Adrenal gland (tissue), 9 donors: ENCODE measurements at regions not wholly inside any gene's neighbourhood (a gene's known extent, or its start where the extent isn't known, plus 50 kb on each side); places are given as distances from the start of the nearest gene placed in this dataset.

ENCODE experiments used
- DNase-seq, 7 donors: peaks; one replicate each; pipeline ENCODE4 v3.0.0-alpha.2; 2019 to 2020
- H3K27ac ChIP-seq, 5 donors: fragments of 200-600 bp; sonication (generic) in 4 of 5; 1 replicate in 3 of 5; 2 replicates in 2 of 5; pipeline versions ENCODE4 v1.5.1 to v1.8.0; 2016 to 2020; ENCODE audit warnings: mild to moderate bottlenecking in 1 of 5
- H3K27me3 ChIP-seq: fragments of 200-600 bp; 2 replicates; pipeline ENCODE4 v1.8.0; 2021
- H3K36me3 ChIP-seq, 2 donors: fragments of 200-600 bp; replicated peaks in 1 of 2; 1 replicate in 1 of 2; 2 replicates in 1 of 2; pipeline versions ENCODE4 v1.5.1 to v1.8.0; 2018 to 2022
- H3K4me1 ChIP-seq, 2 donors: fragments of 200-600 bp; replicated peaks in 1 of 2; 1 replicate in 1 of 2; 2 replicates in 1 of 2; pipeline versions ENCODE4 v1.5.1 to v1.8.0; 2018 to 2021
- H3K4me3 ChIP-seq, 4 donors: fragments of 200-600 bp; sonication (generic) in 3 of 4; one replicate each; pipeline ENCODE4 v1.5.1; 2016 to 2018
- H3K9me3 ChIP-seq, 3 donors: fragments of 200-600 bp; sonication (generic) in 1 of 3; replicated peaks in 1 of 3; 1 replicate in 2 of 3; 2 replicates in 1 of 3; pipeline versions ENCODE4 v1.5.1 to v1.8.0; 2016 to 2021
- POLR2A ChIP-seq, 2 donors: fragments of 450-650 bp; IDR thresholded peaks; one replicate each; pipeline ENCODE4 v1.6.1; 2017; ENCODE audit warnings: antibody characterized with exemption in 2 of 2, mild to moderate bottlenecking in 2 of 2, moderate library complexity in 1 of 2
- WGBS, 4 donors: extraction: QIAGEN DNeasy Blood & Tissue Kit in 2 of 4; methylation state at CpG; one replicate each; pipeline versions ENCODE4 v1.1.5 to v1.1.7; 2013 to 2017; 5-methylcytosine and 5-hydroxymethylcytosine counted together
- intact Hi-C, 2 donors: fragments of 100-400 bp; cut with DNase I; formaldehyde crosslinking; loops; one replicate each; pipeline versions ENCODE4 v1.14.1 to v1.15.0; 2022 to 2023
- TF ChIP-seq, protein P1 (sequence below), 6 experiments: fragments of 450-650 bp in 4 of 6; fragments of 200-600 bp in 2 of 6; sonication (generic) in 1 of 6; IDR thresholded peaks; 1 replicate in 5 of 6; 2 replicates in 1 of 6; pipeline versions ENCODE4 v1.5.1 to v1.8.0; 2016 to 2021; ENCODE audit warnings: antibody characterized with exemption in 6 of 6, mild to moderate bottlenecking in 2 of 6, moderate library complexity in 1 of 6
- donor health status: healthy with polysubstance abuse.
- donor health status: Bipolar disorder and iron deficiency.
- donor health status: DM: yes; HTN: yes; CAD: no.
- donor health status: DM: no; HTN: no; CAD: no.
- donor health status: DM: no; HTN: no; CAD: no.

- Histone ChIP-seq H3K27me3 (no peaks in the 10 kb centered on the region), H3K36me3 (no peaks in the 10 kb centered on the region), H3K27ac (no peak overlapping the region), H3K4me3 (no peak overlapping the region), H3K4me1 (no peaks in the 10 kb centered on the region), H3K9me3 (no peaks in the 10 kb centered on the region)
- TF ChIP-seq POLR2A (IDR thresholded peaks at IDR 0.05) = no peak
- TF ChIP-seq, protein P1, sequence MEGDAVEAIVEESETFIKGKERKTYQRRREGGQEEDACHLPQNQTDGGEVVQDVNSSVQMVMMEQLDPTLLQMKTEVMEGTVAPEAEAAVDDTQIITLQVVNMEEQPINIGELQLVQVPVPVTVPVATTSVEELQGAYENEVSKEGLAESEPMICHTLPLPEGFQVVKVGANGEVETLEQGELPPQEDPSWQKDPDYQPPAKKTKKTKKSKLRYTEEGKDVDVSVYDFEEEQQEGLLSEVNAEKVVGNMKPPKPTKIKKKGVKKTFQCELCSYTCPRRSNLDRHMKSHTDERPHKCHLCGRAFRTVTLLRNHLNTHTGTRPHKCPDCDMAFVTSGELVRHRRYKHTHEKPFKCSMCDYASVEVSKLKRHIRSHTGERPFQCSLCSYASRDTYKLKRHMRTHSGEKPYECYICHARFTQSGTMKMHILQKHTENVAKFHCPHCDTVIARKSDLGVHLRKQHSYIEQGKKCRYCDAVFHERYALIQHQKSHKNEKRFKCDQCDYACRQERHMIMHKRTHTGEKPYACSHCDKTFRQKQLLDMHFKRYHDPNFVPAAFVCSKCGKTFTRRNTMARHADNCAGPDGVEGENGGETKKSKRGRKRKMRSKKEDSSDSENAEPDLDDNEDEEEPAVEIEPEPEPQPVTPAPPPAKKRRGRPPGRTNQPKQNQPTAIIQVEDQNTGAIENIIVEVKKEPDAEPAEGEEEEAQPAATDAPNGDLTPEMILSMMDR (IDR thresholded peaks at IDR 0.05) = peak; percentile 32 to 54 (median 48)
- intact Hi-C loops = no loop called here
- 22 to 26% (median 24%) methylated on average over 2 of the region's 2 CpGs for WGBS, 4 donors
- peak; percentile 16 to 55 (median 25) for DNase-seq
These were observed 296.8 kb downstream of the RAB38 start for GRCh38 chr11:87878373-87878825.

GRCh38 chr11:87871056-87871455 lies 304.2 kb downstream of the RAB38 start:
- H3K4me3 ChIP-seq = no peak overlapping the region
- no peaks in the 10 kb centered on the region for H3K4me1 ChIP-seq
- no peak overlapping the region for H3K27ac ChIP-seq
- 77 to 86% (median 83%) methylated on average over 2 of the region's 2 CpGs for WGBS, 4 donors
- no peaks in the 10 kb centered on the region for H3K27me3 ChIP-seq
- no peaks in the 10 kb centered on the region for H3K36me3 ChIP-seq
- intact Hi-C loops = no loop called here
- TF ChIP-seq, protein P1 (IDR thresholded peaks at IDR 0.05) = no peak
- no peak for TF ChIP-seq POLR2A (IDR thresholded peaks at IDR 0.05)
- no peak for DNase-seq
- no peaks in the 10 kb centered on the region for H3K9me3 ChIP-seq

GRCh38 chr11:87870086-87870485 lies 305.2 kb downstream of the RAB38 start:
- no peak overlapping the region for H3K27ac ChIP-seq
- no peaks in the 10 kb centered on the region for H3K36me3 ChIP-seq
- intact Hi-C loops = no loop called here
- 82 to 91% (median 90%) methylated on average over 2 of the region's 2 CpGs for WGBS, 4 donors
- DNase-seq = no peak
- no peak for TF ChIP-seq POLR2A (IDR thresholded peaks at IDR 0.05)
- TF ChIP-seq, protein P1 (IDR thresholded peaks at IDR 0.05) = no peak
- no peaks in the 10 kb centered on the region for H3K27me3 ChIP-seq
- H3K9me3 ChIP-seq = no peaks in the 10 kb centered on the region
- no peak overlapping the region for H3K4me3 ChIP-seq
- H3K4me1 ChIP-seq = no peaks in the 10 kb centered on the region

DNA sequence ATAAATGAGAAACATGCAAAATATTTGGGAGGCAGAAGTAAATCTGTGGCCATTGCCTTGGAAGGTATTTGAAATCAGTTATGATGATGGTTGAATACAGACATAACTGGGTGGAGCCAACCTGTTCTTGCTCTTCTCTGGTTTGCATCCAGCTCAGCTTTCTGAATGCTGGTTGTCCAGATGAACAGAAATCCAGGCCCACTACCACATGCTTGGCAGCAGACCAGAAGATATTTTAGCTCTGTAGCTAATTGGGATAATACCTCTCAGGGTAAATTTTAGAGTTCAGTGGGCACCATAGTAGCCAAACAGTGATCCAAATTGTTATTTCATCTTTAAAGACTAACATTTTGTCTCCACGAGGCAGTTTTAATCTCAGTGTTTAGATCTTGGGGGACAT lies 308.3 kb downstream of the RAB38 start:
- DNase-seq = no peak
- H3K27me3 ChIP-seq = no peaks in the 10 kb centered on the region
- no peaks in the 10 kb centered on the region for H3K36me3 ChIP-seq
- no peaks in the 10 kb centered on the region for H3K9me3 ChIP-seq
- intact Hi-C loops = no loop called here
- H3K4me3 ChIP-seq = no peak overlapping the region
- TF ChIP-seq, protein P1 (IDR thresholded peaks at IDR 0.05) = no peak
- TF ChIP-seq POLR2A (IDR thresholded peaks at IDR 0.05) = no peak
- H3K27ac ChIP-seq = no peak overlapping the region
- no peaks in the 10 kb centered on the region for H3K4me1 ChIP-seq
- 72 to 87% (median 82%) methylated on average over 1 of the region's 1 CpG for WGBS, 4 donors
